HepG2 (cell line): ENCODE measurements at regions not wholly inside any gene's neighbourhood (a gene's known extent, or its start where the extent isn't known, plus 50 kb on each side); places are given as distances from the start of the nearest gene placed in this dataset.

Experiments
- AGO2 ChIP-seq: fragments of 200-400 bp; formaldehyde crosslinking; optimal IDR thresholded peaks from 2 replicates; pipeline ENCODE3; 2017; ENCODE audit warnings: mild to moderate bottlenecking, low read depth, low read length, moderate library complexity
- CBX1 ChIP-seq: IDR thresholded peaks from one replicate; pipeline ENCODE4 v1.6.1; 2016; ENCODE audit warnings: antibody characterized with exemption, low read depth
- CEBPG ChIP-seq: IDR thresholded peaks from 2 replicates; pipeline ENCODE4 v1.6.1; 2016
- HIVEP1 ChIP-seq: sonication (generic); formaldehyde crosslinking; IDR thresholded peaks from 2 replicates; pipeline ENCODE4 v1.4.0; 2020; ENCODE audit warnings: mild to moderate bottlenecking, missing genetic modification reagents
- KLF15 ChIP-seq: sonication (generic); formaldehyde crosslinking; IDR thresholded peaks from 2 replicates; pipeline ENCODE4 v1.8.1; 2023; ENCODE audit warnings: borderline replicate concordance, mild to moderate bottlenecking, inconsistent platforms, missing genetic modification reagents, mixed read lengths
- MED13 ChIP-seq: sonication (generic); formaldehyde crosslinking; IDR thresholded peaks from 2 replicates; pipeline ENCODE4 v1.5.0; 2020; ENCODE audit warnings: missing genetic modification reagents
- NFATC3 ChIP-seq: sonication (generic); formaldehyde crosslinking; IDR thresholded peaks from 2 replicates; pipeline ENCODE4 v1.5.1; 2020; ENCODE audit warnings: mild to moderate bottlenecking, missing genetic modification reagents
- NFYC ChIP-seq: IDR thresholded peaks from 2 replicates; pipeline ENCODE4 v1.6.1; 2016; ENCODE audit warnings: missing genetic modification reagents, missing compliant biosample characterization
- NRL ChIP-seq: sonication (generic); formaldehyde crosslinking; IDR thresholded peaks from 2 replicates; pipeline ENCODE4 v1.5.0; 2020; ENCODE audit warnings: missing genetic modification reagents, mild to moderate bottlenecking, moderate library complexity, borderline replicate concordance
- SKIL ChIP-seq: sonication (generic); formaldehyde crosslinking; IDR thresholded peaks from 2 replicates; pipeline ENCODE4 v1.8.0; 2022; ENCODE audit warnings: missing genetic modification reagents, mild to moderate bottlenecking, moderate library complexity, borderline replicate concordance
- SRY ChIP-seq: sonication (generic); formaldehyde crosslinking; IDR thresholded peaks from 2 replicates; pipeline ENCODE4 v1.8.0; 2022; ENCODE audit warnings: mild to moderate bottlenecking, missing genetic modification reagents
- WIZ ChIP-seq: sonication (generic); formaldehyde crosslinking; IDR thresholded peaks from 2 replicates; pipeline ENCODE4 v1.5.1; 2020; ENCODE audit warnings: mild to moderate bottlenecking, missing genetic modification reagents
- ZFP36 ChIP-seq: fragments of 150-350 bp; IDR thresholded peaks from 2 replicates; pipeline ENCODE4 v1.6.1; 2018; ENCODE audit warnings: borderline replicate concordance, low read length, low read depth; ENCODE audit not compliant: partially characterized antibody
- ZFY ChIP-seq: sonication (generic); formaldehyde crosslinking; IDR thresholded peaks from 2 replicates; pipeline ENCODE4 v1.4.0; 2020; ENCODE audit warnings: missing genetic modification reagents
- ZGPAT ChIP-seq: IDR thresholded peaks from 2 replicates; pipeline ENCODE4 v1.6.1; 2016; ENCODE audit warnings: mild to moderate bottlenecking
- ZKSCAN8 ChIP-seq: IDR thresholded peaks from 2 replicates; pipeline ENCODE4 v1.6.1; 2016; ENCODE audit warnings: borderline replicate concordance, missing genetic modification reagents, missing compliant biosample characterization
- ZNF33B ChIP-seq: sonication (generic); formaldehyde crosslinking; IDR thresholded peaks from 2 replicates; pipeline ENCODE4 v1.5.1; 2020; ENCODE audit warnings: mild to moderate bottlenecking, missing genetic modification reagents
- ZNF383 ChIP-seq: sonication (generic); formaldehyde crosslinking; IDR thresholded peaks from 2 replicates; pipeline ENCODE4 v1.4.0; 2020; ENCODE audit warnings: missing genetic modification reagents, mild to moderate bottlenecking, borderline replicate concordance
- ZNF44 ChIP-seq: sonication (generic); formaldehyde crosslinking; IDR thresholded peaks from 2 replicates; pipeline ENCODE4 v1.5.1; 2020; ENCODE audit warnings: mild to moderate bottlenecking, missing genetic modification reagents
- ZNF543 ChIP-seq: sonication (generic); formaldehyde crosslinking; IDR thresholded peaks from 2 replicates; pipeline ENCODE4 v1.4.0; 2020; ENCODE audit warnings: mild to moderate bottlenecking, missing genetic modification reagents
- ZNF615 ChIP-seq: sonication (generic); formaldehyde crosslinking; IDR thresholded peaks from 2 replicates; pipeline ENCODE4 v1.5.0; 2020; ENCODE audit warnings: mild to moderate bottlenecking, missing genetic modification reagents, borderline replicate concordance
- TF ChIP-seq, protein P1 (sequence below): sonication (generic); formaldehyde crosslinking; IDR thresholded peaks from 2 replicates; pipeline ENCODE4 v1.4.0; 2020; ENCODE audit warnings: missing genetic modification reagents, borderline replicate concordance
- TF ChIP-seq, protein P2 (sequence below), 2 experiments: sonication (generic) in 1 of 2; formaldehyde crosslinking in 1 of 2; IDR thresholded peaks; 2 replicates each; pipeline versions ENCODE4 v1.5.1 to v1.6.1; 2011 to 2020; ENCODE audit warnings: borderline replicate concordance in 1 of 2, low read depth in 1 of 2, low read length in 1 of 2, mild to moderate bottlenecking in 1 of 2, missing genetic modification reagents in 1 of 2, moderate library complexity in 1 of 2

DNA sequence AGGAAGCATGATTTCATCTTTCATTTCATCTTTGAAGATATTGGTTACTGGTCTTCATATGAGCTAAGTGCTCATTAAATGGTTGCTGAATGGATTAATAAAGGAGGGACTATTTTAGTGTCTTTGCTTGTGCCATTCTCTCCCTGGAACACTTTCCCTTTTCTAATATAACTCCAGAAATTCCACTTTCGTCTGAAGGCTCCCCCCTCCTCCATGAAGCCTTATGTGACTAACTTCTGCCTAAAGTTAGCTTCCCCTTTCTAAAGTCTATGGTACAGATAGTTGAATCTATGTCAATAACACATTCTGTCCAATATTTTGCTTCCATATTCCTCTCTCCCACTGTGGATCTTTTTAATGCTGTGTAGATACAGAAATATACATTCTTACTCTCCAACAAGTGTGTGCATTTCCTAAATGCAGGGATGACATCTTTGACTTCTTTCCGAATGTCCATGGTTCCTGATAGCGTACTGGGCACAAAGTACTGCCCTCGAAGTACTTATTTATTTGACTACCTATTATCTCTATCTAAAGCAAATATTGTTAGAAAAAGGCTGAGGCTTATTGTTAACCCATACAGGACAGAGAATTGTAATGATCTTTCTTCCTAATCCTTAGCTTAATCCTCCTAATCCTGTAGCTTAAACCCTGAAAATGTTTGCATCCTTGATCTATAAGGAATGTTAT, 84.7 kb upstream of the ELOVL5 start (continued):
- no peak for TF ChIP-seq NFYC
- TF ChIP-seq, protein P1, sequence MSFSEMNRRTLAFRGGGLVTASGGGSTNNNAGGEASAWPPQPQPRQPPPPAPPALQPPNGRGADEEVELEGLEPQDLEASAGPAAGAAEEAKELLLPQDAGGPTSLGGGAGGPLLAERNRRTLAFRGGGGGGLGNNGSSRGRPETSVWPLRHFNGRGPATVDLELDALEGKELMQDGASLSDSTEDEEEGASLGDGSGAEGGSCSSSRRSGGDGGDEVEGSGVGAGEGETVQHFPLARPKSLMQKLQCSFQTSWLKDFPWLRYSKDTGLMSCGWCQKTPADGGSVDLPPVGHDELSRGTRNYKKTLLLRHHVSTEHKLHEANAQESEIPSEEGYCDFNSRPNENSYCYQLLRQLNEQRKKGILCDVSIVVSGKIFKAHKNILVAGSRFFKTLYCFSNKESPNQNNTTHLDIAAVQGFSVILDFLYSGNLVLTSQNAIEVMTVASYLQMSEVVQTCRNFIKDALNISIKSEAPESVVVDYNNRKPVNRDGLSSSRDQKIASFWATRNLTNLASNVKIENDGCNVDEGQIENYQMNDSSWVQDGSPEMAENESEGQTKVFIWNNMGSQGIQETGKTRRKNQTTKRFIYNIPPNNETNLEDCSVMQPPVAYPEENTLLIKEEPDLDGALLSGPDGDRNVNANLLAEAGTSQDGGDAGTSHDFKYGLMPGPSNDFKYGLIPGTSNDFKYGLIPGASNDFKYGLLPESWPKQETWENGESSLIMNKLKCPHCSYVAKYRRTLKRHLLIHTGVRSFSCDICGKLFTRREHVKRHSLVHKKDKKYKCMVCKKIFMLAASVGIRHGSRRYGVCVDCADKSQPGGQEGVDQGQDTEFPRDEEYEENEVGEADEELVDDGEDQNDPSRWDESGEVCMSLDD (CRISPR knock-in tag), result no peak
- no peak for TF ChIP-seq KLF15 (CRISPR knock-in tag)
- no peak for TF ChIP-seq HIVEP1
- TF ChIP-seq ZFP36, result no peak
- no peak for TF ChIP-seq ZNF44 (CRISPR knock-in tag)
- no peak for TF ChIP-seq ZKSCAN8
- no peak for TF ChIP-seq ZNF383 (CRISPR knock-in tag)
- no peak for TF ChIP-seq WIZ (CRISPR knock-in tag)
- no peak for TF ChIP-seq ZGPAT
- no peak for TF ChIP-seq MED13 (CRISPR knock-in tag)
- no peak for TF ChIP-seq SKIL (CRISPR knock-in tag)
- TF ChIP-seq ZNF615, result no peak
- no peak for TF ChIP-seq CBX1
- no peak for TF ChIP-seq NRL (CRISPR knock-in tag)
- no peak for TF ChIP-seq CEBPG
- no peak for TF ChIP-seq AGO2
- no peak for TF ChIP-seq ZNF543
- no peak for TF ChIP-seq SRY (CRISPR knock-in tag)
- TF ChIP-seq NFATC3 (CRISPR knock-in tag), result no peak
- TF ChIP-seq, protein P2, sequence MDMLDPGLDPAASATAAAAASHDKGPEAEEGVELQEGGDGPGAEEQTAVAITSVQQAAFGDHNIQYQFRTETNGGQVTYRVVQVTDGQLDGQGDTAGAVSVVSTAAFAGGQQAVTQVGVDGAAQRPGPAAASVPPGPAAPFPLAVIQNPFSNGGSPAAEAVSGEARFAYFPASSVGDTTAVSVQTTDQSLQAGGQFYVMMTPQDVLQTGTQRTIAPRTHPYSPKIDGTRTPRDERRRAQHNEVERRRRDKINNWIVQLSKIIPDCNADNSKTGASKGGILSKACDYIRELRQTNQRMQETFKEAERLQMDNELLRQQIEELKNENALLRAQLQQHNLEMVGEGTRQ (IDR thresholded peaks at IDR 0.05; ENCODE audit: low read depth, low read length), result no peak
- TF ChIP-seq, protein P2 (CRISPR knock-in tag; IDR thresholded peaks at IDR 0.05; ENCODE audit: borderline replicate concordance), result no peak
- no peak for TF ChIP-seq ZNF33B
- no peak for TF ChIP-seq ZFY
